PC-3 (cell line): ENCODE measurements at regions not wholly inside any gene's neighbourhood (a gene's known extent, or its start where the extent isn't known, plus 50 kb on each side); places are given as distances from the start of the nearest gene placed in this dataset.

Experiments used
- ATAC-seq: fragments of 200-7000 bp; cut with Tn5 transposase; 2 replicates; pipeline ENCODE4 v1.9.1; 2020; ENCODE audit warnings: mild to moderate bottlenecking, moderate library complexity
- BruUV-seq: library from RNA; stranded (reverse); fragments of 400-500 nt; replicated peaks from 2 replicates; lab custom pipeline; 2021; lab: Mats Ljungman, UMichigan
- CTCF ChIA-PET: fragments of 300-600 bp; sonication (Branson Sonifier 250); formaldehyde crosslinking; loops from one replicate; lab custom pipeline; 2022; ENCODE audit warnings: antibody characterized with exemption; lab: Charles Lee
- POLR2A ChIA-PET: fragments of 300-600 bp; sonication (Branson Sonifier 250); formaldehyde crosslinking; loops from one replicate; lab custom pipeline; 2022; ENCODE audit warnings: antibody characterized with exemption; ENCODE audit not compliant: unreplicated experiment; lab: Charles Lee
- DNase-seq: peaks from one replicate; pipeline ENCODE4 v3.0.0-alpha.2; 2015
- H2AFZ ChIP-seq: fragments of 300-600 bp; sonication (generic); 2 replicates; pipeline ENCODE4 v1.6.0; 2016; ENCODE audit warnings: antibody characterized with exemption, low read length
- H3F3A ChIP-seq: fragments of 300-600 bp; sonication (generic); one replicate; pipeline ENCODE4 v1.6.0; 2017; ENCODE audit warnings: antibody characterized with exemption, low read length, control low read depth, mild to moderate bottlenecking; ENCODE audit not compliant: unreplicated experiment
- H3K27ac ChIP-seq: fragments of 300-600 bp; sonication (generic); 2 replicates; pipeline ENCODE4 v1.5.1; 2016; ENCODE audit warnings: mild to moderate bottlenecking, low read length
- H3K27me3 ChIP-seq: fragments of 300-600 bp; sonication (generic); 2 replicates; pipeline ENCODE4 v1.6.1; 2016; ENCODE audit warnings: low read length, mixed read lengths
- H3K36me3 ChIP-seq: fragments of 300-600 bp; sonication (generic); 2 replicates; pipeline ENCODE4 v1.6.1; 2016; ENCODE audit warnings: low read depth, mixed run types, low read length, mixed read lengths
- H3K4me1 ChIP-seq: fragments of 300-600 bp; sonication (generic); 2 replicates; pipeline ENCODE4 v1.5.1; 2016; ENCODE audit warnings: low read length; ENCODE audit not compliant: insufficient read depth
- H3K4me2 ChIP-seq: fragments of 300-600 bp; sonication (generic); 2 replicates; pipeline ENCODE4 v1.6.0; 2016; ENCODE audit warnings: low read length
- H3K4me3 ChIP-seq: fragments of 300-600 bp; sonication (generic); 2 replicates; pipeline ENCODE4 v1.5.1; 2016; ENCODE audit warnings: mild to moderate bottlenecking, low read length, mixed read lengths
- H3K79me2 ChIP-seq: fragments of 300-600 bp; sonication (generic); 2 replicates; pipeline ENCODE4 v1.6.1; 2017; ENCODE audit warnings: low read length, mixed read lengths
- H3K9ac ChIP-seq: fragments of 300-600 bp; sonication (generic); 2 replicates; pipeline ENCODE4 v1.6.0; 2016; ENCODE audit warnings: mild to moderate bottlenecking, low read length
- H3K9me2 ChIP-seq: fragments of 300-600 bp; sonication (generic); replicated peaks from 2 replicates; pipeline ENCODE4 v1.6.1; 2016; ENCODE audit warnings: mixed run types, low read length, mixed read lengths
- H3K9me3 ChIP-seq: fragments of 300-600 bp; sonication (generic); 2 replicates; pipeline ENCODE4 v1.6.1; 2016; ENCODE audit warnings: low read length, mixed read lengths
- H4K20me1 ChIP-seq: fragments of 300-600 bp; sonication (generic); 2 replicates; pipeline ENCODE4 v1.6.1; 2016; ENCODE audit warnings: low read length, mixed read lengths
- CTCF ChIP-seq: fragments of 300-600 bp; sonication (generic); conservative IDR thresholded peaks from 2 replicates; pipeline ENCODE4 v1.5.1; 2017; ENCODE audit warnings: antibody characterized with exemption, low read depth, mild to moderate bottlenecking, low read length
- EZH2 ChIP-seq: fragments of 300-600 bp; sonication (generic); IDR thresholded peaks from one replicate; pipeline ENCODE4 v1.6.1; 2017; ENCODE audit warnings: antibody characterized with exemption, mild to moderate bottlenecking, low read length; ENCODE audit not compliant: unreplicated experiment
- EZH2phosphoT487 ChIP-seq: fragments of 300-600 bp; sonication (generic); IDR thresholded peaks from 2 replicates; pipeline ENCODE4 v1.6.1; 2018; ENCODE audit warnings: mild to moderate bottlenecking, antibody characterized with exemption, low read length, borderline replicate concordance
- intact Hi-C: fragments of 100-400 bp; cut with micrococcal nuclease; formaldehyde crosslinking; loops from 2 replicates; pipeline ENCODE4 v1.9.0; 2023

GRCh38 chr5:9955586-9955985, 294.1 kb downstream of the ATPSCKMT start:
- no peak for ATAC-seq
- no peak for DNase-seq
- no TSS peak for BruUV-seq
- Histone ChIP-seq H3K27ac (no peak overlapping the region), H3K9me3 (no peaks in the 10 kb centered on the region), H2AFZ (no peak overlapping the region), H3F3A (no peaks in the 10 kb centered on the region), H3K4me2 (no peak overlapping the region), H3K79me2 (no peaks in the 10 kb centered on the region), H3K9ac (no peak overlapping the region), H3K27me3 (peaks cover 7% of the 10 kb centered on the region; the same call in 1 of the 2 replicates), H3K4me3 (no peak overlapping the region), H4K20me1 (no peaks in the 10 kb centered on the region), H3K4me1 (no peaks in the 10 kb centered on the region), H3K36me3 (no peaks in the 10 kb centered on the region), H3K9me2 (no peaks in the 10 kb centered on the region)
- ChIA-PET CTCF (no interaction called here), POLR2A (no interaction called here)
- intact Hi-C loops, result no loop called here
- TF ChIP-seq CTCF, result no peak
- no peak for TF ChIP-seq EZH2phosphoT487
- no peak for TF ChIP-seq EZH2

- no peak overlapping the region for H2AFZ ChIP-seq
- H3F3A ChIP-seq, result no peaks in the 10 kb centered on the region
- TF ChIP-seq EZH2 (no peak), EZH2phosphoT487 (no peak), CTCF (no peak)
- H3K79me2 ChIP-seq, result no peaks in the 10 kb centered on the region
- H3K27me3 ChIP-seq, result peaks cover 7% of the 10 kb centered on the region; the same call in 1 of the 2 replicates
- no peak overlapping the region for H3K4me2 ChIP-seq
- H3K4me3 ChIP-seq, result no peak overlapping the region
- no peaks in the 10 kb centered on the region for H3K9me2 ChIP-seq
- no peak overlapping the region for H3K9ac ChIP-seq
- no peaks in the 10 kb centered on the region for H3K4me1 ChIP-seq
- BruUV-seq, result no TSS peak
- no peaks in the 10 kb centered on the region for H3K9me3 ChIP-seq
- POLR2A ChIA-PET, result no interaction called here
- H3K27ac ChIP-seq, result no peak overlapping the region
- H3K36me3 ChIP-seq, result no peaks in the 10 kb centered on the region
- CTCF ChIA-PET, result no interaction called here
- intact Hi-C loops, result no loop called here
- ATAC-seq (no peak), DNase-seq (no peak)
- H4K20me1 ChIP-seq, result no peaks in the 10 kb centered on the region
These were observed 294.8 kb downstream of the ATPSCKMT start for GRCh38 chr5:9954869-9955268.

GRCh38 chr5:9953691-9954090, 296.0 kb downstream of the ATPSCKMT start:
- intact Hi-C loops, result no loop called here

More at GRCh38 chr5:9953691-9954090, 296.0 kb downstream of the ATPSCKMT start:
- H3K4me1 ChIP-seq, result no peaks in the 10 kb centered on the region
- H3K79me2 ChIP-seq, result no peaks in the 10 kb centered on the region
- ChIA-PET POLR2A (no interaction called here), CTCF (no interaction called here)
- no peaks in the 10 kb centered on the region for H3K9me2 ChIP-seq
- no peak overlapping the region for H3K4me2 ChIP-seq
- BruUV-seq, result no TSS peak
- H3F3A ChIP-seq, result no peaks in the 10 kb centered on the region
- H3K27me3 ChIP-seq, result peaks cover 7% of the 10 kb centered on the region; the same call in 1 of the 2 replicates
- no peaks in the 10 kb centered on the region for H3K9me3 ChIP-seq
- TF ChIP-seq EZH2phosphoT487, result no peak
- no peak overlapping the region for H3K9ac ChIP-seq
- DNase-seq, result no peak
- no peak for ATAC-seq
- H2AFZ ChIP-seq, result no peak overlapping the region
- no peaks in the 10 kb centered on the region for H4K20me1 ChIP-seq
- H3K36me3 ChIP-seq, result no peaks in the 10 kb centered on the region
- no peak overlapping the region for H3K27ac ChIP-seq
- H3K4me3 ChIP-seq, result no peak overlapping the region
